ENCODE measurements at regions not wholly inside any gene's neighbourhood (a gene's known extent, or its start where the extent isn't known, plus 50 kb on each side); places are given as distances from the start of the nearest gene placed in this dataset.

DNA sequence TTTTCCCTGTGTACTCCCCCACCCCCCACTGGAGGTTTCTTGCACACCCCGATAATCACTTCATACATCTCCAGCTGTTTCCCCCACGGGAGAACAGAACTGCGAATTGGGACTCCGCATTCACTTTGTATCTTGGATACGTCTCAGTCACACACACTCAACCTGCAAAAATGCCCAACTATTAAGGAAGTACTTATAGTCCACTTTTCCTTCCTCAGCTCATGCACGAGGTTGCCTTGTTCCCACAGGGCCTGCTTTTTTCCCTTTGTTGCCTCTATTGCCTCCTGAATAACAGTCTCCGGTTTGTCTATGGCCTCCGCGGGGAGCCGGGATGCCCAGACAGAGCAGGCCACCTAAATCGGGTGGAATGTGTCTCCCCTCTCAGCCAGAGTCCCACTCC, 282.3 kb downstream of the PYDC2 start:
- Mint-ChIP-seq H3K4me1 (no peaks in the 10 kb centered on the region), H3K9me3 (peaks cover 7% of the 10 kb centered on the region), H3K27ac (no peak overlapping the region), H3K36me3 (no peaks in the 10 kb centered on the region), H3K4me3 (no peak overlapping the region), H3K27me3 (no peaks in the 10 kb centered on the region)
- ATAC-seq: no peak

DNA sequence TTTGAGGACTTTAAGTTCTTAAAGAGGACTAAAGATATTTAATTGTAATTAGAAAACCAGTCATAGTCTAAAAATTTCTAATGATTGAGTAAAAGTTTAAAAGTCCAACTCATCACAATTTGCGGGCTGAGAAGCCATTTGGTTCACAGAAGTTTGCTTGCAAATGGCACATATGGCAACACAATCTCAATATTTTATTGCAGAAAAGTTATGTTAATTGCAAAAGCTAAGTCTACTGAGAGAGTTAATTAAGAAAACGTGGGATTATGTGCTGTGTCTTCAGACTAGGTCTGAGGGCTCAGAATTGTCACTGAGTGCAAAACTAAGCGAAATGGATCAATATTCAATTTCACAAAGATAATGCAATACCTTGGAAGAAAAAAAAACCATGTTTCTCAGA, 289.7 kb downstream of the PYDC2 start:
- Mint-ChIP-seq H3K36me3 (no peaks in the 10 kb centered on the region), H3K27ac (no peak overlapping the region), H3K27me3 (peaks cover 9% of the 10 kb centered on the region), H3K4me1 (no peaks in the 10 kb centered on the region), H3K4me3 (no peak overlapping the region), H3K9me3 (no peaks in the 10 kb centered on the region)
- no peak for ATAC-seq

DNA sequence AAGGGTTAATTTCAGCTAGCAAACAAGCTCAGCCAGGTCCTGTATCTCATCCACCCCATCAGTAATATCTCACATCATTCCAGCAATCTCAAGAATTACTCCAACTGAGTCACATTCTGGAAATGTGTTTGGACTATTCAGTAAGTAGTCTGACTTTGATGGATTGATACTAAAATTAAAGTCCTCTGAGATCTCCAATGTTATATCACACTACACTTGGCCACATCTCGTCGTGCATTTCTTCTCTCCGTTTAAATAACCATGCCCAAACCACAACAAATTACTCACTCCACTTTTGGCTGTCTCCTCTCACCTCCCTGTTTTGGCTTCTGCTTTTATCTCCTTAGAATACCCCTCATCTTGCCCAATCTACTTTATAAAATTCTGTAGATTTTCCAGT, 292.2 kb downstream of the PYDC2 start:
- H3K9me3 Mint-ChIP-seq: no peaks in the 10 kb centered on the region
- H3K27me3 Mint-ChIP-seq: peaks cover 9% of the 10 kb centered on the region
- no peak overlapping the region for H3K27ac Mint-ChIP-seq
- no peak overlapping the region for H3K4me3 Mint-ChIP-seq
- H3K4me1 Mint-ChIP-seq: no peaks in the 10 kb centered on the region
- H3K36me3 Mint-ChIP-seq: no peaks in the 10 kb centered on the region
- no peak for ATAC-seq

DNA sequence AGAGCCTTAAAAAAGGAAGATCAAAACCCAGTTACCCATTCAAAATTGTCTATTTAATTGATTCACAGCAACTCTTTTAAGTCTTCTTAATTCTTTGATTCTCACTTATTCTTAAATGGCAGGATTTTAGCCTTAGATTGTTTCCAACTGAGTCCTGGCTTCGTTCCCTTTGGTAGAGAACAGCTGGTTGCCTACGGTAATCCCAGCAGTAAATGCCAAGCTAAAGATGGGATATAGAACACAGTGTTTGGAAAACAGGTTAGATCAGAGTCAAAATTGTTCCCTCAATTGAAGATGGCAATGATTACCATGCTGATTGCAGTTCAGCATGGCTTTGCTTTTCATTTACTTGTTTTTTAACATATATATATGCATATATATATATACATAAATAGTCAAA, 300.9 kb downstream of the PYDC2 start:
- Mint-ChIP-seq H3K9me3 (no peaks in the 10 kb centered on the region), H3K4me3 (no peak overlapping the region), H3K27me3 (peaks cover 15% of the 10 kb centered on the region), H3K4me1 (no peaks in the 10 kb centered on the region), H3K36me3 (no peaks in the 10 kb centered on the region), H3K27ac (no peak overlapping the region)
- ATAC-seq: no peak

DNA sequence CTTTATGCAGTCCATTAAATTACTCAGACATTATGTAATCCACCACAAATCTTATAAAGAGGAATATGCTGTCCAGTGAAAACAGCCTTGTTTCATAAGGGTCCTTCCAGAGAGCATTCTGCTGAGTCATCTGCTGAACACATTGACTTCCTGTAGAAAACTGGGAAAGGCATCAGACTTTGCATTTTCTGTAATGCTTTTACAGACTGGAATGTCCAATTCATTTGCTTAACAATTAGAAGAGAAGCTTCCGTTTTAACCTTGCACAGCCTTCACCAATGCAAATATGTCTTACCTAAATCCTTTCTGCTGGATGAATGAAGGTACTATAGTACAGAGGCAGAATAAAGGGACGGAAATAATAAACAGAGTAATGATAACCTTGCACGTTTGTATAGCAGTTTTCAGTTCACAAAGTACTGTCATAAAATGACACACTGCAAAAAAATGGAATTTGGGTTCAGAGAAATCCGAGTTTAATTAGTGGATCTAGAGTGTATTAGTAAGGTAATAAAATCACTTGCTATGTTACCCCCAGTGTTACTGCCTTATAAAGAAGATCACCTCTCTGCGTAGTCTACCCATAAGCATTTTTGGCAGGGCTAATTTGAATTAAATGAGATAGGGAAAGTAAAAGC, 301.5 kb downstream of the PYDC2 start:
- Mint-ChIP-seq H3K4me3 (no peak overlapping the region), H3K36me3 (no peaks in the 10 kb centered on the region), H3K27me3 (peaks cover 20% of the 10 kb centered on the region), H3K4me1 (no peaks in the 10 kb centered on the region), H3K27ac (no peak overlapping the region), H3K9me3 (no peaks in the 10 kb centered on the region)
- ATAC-seq: no peak

DNA sequence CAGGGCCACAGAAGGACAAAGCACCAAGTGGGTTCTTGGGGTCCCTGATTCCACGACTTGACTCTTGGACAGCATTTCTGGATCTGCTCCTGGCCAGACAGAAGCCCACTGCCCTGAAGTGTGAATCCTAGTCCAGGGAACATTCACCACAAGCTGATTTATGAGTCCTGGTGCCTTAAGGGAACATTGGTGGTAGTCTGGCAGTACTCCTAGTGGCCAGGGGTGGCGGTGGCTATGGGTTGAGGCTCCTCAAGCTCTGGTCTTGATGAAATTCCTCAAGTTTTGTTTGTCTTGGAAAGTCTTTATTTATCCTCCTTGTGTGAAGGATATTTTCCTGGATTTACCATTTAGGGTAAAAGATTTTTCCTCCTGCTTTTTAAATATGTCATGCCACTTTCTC, 307.5 kb downstream of the PYDC2 start:
- Mint-ChIP-seq H3K4me3 (no peak overlapping the region), H3K36me3 (no peaks in the 10 kb centered on the region), H3K9me3 (no peaks in the 10 kb centered on the region), H3K27ac (no peak overlapping the region), H3K4me1 (no peaks in the 10 kb centered on the region), H3K27me3 (peaks cover 36% of the 10 kb centered on the region)
- ATAC-seq: no peak

DNA sequence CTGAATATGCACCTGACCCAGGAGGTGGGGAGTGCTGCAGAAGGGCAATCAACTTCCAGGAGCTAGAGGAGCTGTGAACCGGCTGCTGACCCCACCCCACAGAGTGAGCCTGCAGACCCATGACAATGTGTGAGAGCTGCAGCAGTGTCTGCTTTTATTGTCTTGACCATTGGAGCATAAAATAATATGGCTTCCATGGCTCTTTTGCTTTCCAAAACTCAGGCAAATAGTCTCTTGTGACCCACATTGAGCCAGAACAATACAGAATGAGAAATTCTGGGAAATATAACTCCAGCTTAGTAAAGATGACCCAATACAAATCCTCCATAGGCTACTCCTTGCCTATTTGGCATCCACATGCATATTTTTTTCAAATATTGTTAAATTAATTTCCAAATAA, 309.6 kb downstream of the PYDC2 start:
- H3K36me3 Mint-ChIP-seq: no peaks in the 10 kb centered on the region
- no peak overlapping the region for H3K4me3 Mint-ChIP-seq
- no peaks in the 10 kb centered on the region for H3K4me1 Mint-ChIP-seq
- H3K9me3 Mint-ChIP-seq: no peaks in the 10 kb centered on the region
- no peak overlapping the region for H3K27ac Mint-ChIP-seq
- H3K27me3 Mint-ChIP-seq: peaks cover 27% of the 10 kb centered on the region
- ATAC-seq: no peak

DNA sequence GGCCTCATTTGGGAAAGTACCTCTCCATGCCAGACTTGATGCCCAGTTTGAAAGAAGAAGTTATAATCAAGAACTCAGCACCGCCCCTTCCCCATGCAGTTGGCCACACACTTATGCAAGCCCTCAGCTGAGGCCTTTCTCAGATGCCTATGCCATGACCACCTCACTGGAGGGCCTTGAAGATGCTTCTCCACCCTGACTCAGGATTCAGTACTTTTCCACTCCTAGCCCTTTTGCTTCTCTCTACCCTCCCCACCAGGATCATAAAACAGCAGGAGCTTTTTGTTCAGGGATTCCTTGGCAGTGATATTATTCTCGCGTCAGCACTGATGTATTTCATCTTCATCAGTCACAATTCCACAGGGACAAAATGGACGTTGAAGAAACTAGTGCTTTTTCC, 313.5 kb downstream of the PYDC2 start:
- H3K27me3 Mint-ChIP-seq: peaks cover 3% of the 10 kb centered on the region
- no peak for ATAC-seq
- no peak overlapping the region for H3K4me3 Mint-ChIP-seq
- no peaks in the 10 kb centered on the region for H3K4me1 Mint-ChIP-seq
- peaks cover 13% of the 10 kb centered on the region for H3K9me3 Mint-ChIP-seq
- H3K27ac Mint-ChIP-seq: no peak overlapping the region
- H3K36me3 Mint-ChIP-seq: peaks cover 5% of the 10 kb centered on the region

DNA sequence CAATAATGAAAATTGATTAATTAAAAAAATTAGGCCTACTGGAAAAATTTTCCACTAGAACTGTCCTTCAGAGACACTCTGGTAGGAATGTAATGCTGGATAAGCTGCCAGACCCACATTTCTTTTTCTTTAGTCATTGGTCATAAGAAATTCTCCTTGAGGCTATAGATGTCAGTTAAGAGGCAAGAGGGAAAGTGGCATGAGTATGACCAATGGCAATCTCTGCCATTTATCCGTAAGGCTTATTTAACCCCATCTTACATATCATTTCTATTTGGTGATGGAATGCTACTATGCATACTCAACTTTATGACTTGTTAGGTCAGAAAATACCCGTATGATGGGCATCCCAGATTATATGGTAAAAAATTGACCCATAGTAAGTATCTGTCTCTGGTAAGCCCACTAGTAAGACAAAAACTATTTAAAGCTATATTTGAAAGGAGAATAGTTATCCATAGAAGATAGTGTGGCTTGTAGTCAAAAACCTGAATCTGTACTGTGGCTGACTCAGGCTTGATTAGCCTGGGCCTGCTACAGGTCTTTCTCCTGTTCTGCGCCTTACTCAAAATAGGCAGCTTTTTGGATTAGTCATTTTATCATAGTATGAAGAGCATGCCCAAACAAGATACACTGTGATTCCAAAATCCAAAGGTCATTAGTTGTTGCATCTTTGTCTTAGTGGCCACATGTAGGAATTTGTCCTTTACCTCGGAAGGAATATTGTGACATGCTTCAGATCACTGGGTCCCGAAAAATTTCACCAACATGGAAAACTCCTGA, 314.7 kb downstream of the PYDC2 start:
- H3K4me1 Mint-ChIP-seq: no peaks in the 10 kb centered on the region
- H3K27ac Mint-ChIP-seq: no peak overlapping the region
- peaks cover 13% of the 10 kb centered on the region for H3K9me3 Mint-ChIP-seq
- H3K27me3 Mint-ChIP-seq: no peaks in the 10 kb centered on the region
- H3K4me3 Mint-ChIP-seq: no peak overlapping the region
- no peak for ATAC-seq
- H3K36me3 Mint-ChIP-seq: peaks cover 5% of the 10 kb centered on the region

DNA sequence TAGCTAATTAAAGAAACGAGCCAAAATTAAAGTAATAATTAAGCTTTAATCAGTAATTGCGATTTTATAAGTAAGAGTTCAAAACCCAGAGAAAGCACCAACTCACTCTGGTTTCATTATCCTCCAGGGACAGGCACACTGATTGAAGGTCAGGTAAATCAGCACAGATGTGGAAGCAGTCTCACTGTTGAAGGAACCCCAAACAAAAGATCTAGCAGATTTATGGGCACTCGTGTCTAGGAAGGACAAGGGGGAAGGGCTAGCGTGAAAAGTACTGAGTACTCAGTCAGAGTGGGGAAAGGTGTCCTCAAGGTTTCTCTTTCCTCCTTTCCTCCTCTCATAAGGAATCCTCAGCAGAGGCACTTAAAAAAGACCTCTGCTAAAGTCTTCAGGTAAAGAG, 320.1 kb downstream of the PYDC2 start:
- peaks cover 13% of the 10 kb centered on the region for H3K9me3 Mint-ChIP-seq
- peaks cover 5% of the 10 kb centered on the region for H3K36me3 Mint-ChIP-seq
- ATAC-seq: no peak
- no peaks in the 10 kb centered on the region for H3K27me3 Mint-ChIP-seq
- H3K27ac Mint-ChIP-seq: no peak overlapping the region
- H3K4me1 Mint-ChIP-seq: no peaks in the 10 kb centered on the region
- no peak overlapping the region for H3K4me3 Mint-ChIP-seq

DNA sequence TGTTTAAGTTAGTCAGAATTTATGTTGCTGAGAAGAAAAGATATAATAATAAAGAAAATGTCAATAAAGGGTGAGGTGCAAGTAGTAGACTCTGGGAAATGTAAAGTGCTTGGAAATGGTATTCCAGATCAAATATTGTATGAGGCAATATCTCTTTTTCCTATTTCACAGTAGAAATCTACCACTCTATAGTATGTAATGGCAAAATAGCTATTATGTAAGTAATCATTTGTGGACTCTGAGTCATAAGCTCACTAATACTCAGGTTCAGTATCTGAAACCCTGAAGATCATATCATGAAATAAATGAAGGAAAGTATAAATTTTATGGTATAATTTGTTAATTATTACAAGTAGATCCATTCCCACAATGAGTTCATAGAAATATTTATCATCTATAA, 322.1 kb downstream of the PYDC2 start:
- H3K4me1 Mint-ChIP-seq: no peaks in the 10 kb centered on the region
- H3K36me3 Mint-ChIP-seq: no peaks in the 10 kb centered on the region
- ATAC-seq: no peak
- peaks cover 7% of the 10 kb centered on the region for H3K9me3 Mint-ChIP-seq
- no peak overlapping the region for H3K27ac Mint-ChIP-seq
- H3K4me3 Mint-ChIP-seq: no peak overlapping the region
- no peaks in the 10 kb centered on the region for H3K27me3 Mint-ChIP-seq

DNA sequence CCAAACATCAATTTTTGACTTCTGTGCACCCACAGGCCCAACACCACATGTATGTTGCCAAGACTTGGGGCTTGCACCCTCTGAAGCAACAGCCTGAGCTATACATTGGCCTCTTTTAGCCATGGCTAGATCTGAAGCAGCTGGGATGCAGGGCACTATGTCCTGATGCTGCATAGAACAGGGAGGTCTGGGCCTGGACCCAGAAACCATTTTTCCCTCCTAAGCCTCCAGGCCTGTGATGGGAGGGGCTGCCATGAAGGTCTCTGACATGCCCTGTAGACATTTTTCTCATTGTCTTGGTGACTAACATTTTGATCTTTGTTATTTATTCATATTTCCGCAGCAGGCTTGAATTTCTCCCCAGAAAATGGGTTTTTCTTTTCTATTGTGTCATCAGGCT, 330.0 kb downstream of the PYDC2 start:
- H3K27ac Mint-ChIP-seq: no peak overlapping the region
- no peaks in the 10 kb centered on the region for H3K4me1 Mint-ChIP-seq
- no peak for ATAC-seq
- H3K36me3 Mint-ChIP-seq: no peaks in the 10 kb centered on the region
- H3K4me3 Mint-ChIP-seq: no peak overlapping the region
- H3K27me3 Mint-ChIP-seq: no peaks in the 10 kb centered on the region
- peaks cover 3% of the 10 kb centered on the region for H3K9me3 Mint-ChIP-seq

DNA sequence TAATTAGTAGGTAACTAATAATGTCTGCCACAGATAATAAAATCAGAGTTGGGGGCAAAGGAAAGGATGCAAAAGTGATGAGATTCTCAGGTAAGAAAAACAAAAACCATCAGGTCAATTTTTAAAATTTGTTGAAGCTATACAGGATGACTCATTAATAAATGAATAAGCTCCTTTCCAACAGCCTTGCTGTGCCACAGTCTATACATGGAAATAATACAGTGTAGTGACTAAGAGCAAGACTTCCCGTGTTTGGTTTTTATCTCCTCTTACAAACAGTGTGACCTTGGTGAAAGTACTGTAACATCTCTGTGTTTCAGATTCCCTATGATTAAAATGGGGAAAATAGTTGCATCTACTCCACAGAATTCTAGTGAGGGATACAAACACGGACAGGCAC, 331.6 kb downstream of the PYDC2 start:
- H3K36me3 Mint-ChIP-seq: no peaks in the 10 kb centered on the region
- H3K4me3 Mint-ChIP-seq: no peak overlapping the region
- no peak overlapping the region for H3K27ac Mint-ChIP-seq
- no peaks in the 10 kb centered on the region for H3K27me3 Mint-ChIP-seq
- H3K9me3 Mint-ChIP-seq: peaks cover 3% of the 10 kb centered on the region
- no peak for ATAC-seq
- no peaks in the 10 kb centered on the region for H3K4me1 Mint-ChIP-seq

DNA sequence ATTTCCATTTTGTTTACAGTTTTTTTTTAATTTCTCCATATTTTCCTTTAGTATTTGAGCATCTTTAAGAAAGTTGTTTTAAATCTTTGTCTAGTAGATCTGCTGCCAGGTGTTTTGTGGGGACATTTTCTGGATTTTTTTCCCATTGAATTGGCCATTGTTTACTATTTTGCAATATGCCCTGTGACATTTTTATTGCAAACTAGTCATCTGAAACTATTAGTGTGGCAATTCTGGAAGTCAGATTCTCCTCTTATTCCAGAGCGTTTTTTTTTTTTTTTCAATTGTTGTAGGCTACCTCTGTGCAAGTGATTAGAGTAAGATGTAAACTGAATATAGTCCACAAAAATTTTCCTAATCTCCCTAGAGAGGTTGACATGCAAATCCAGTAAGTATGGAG, 334.2 kb downstream of the PYDC2 start:
- no peak overlapping the region for H3K4me3 Mint-ChIP-seq
- no peak overlapping the region for H3K27ac Mint-ChIP-seq
- no peaks in the 10 kb centered on the region for H3K36me3 Mint-ChIP-seq
- no peak for ATAC-seq
- peaks cover 3% of the 10 kb centered on the region for H3K9me3 Mint-ChIP-seq
- H3K4me1 Mint-ChIP-seq: no peaks in the 10 kb centered on the region
- no peaks in the 10 kb centered on the region for H3K27me3 Mint-ChIP-seq

DNA sequence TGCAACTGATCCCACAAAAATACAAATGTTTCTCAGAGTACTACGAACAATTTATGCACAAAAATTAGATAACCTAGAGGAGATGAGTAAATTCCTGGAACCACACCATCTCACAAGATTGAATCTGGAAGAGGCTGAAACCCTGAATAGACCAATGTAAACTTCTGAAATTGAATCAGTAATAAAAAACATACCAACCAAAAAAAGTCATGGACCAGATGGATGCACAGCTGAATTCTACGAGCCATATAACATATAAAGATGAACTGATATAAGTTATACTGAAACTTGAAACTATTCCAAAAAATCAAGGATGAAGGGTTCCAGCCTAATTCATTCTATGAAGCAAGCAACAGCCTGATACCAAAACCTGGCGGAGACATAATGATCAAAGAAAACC, 336.3 kb downstream of the PYDC2 start:
- H3K27me3 Mint-ChIP-seq: no peaks in the 10 kb centered on the region
- H3K9me3 Mint-ChIP-seq: peaks cover 14% of the 10 kb centered on the region
- no peak overlapping the region for H3K4me3 Mint-ChIP-seq
- H3K4me1 Mint-ChIP-seq: no peaks in the 10 kb centered on the region
- H3K36me3 Mint-ChIP-seq: no peaks in the 10 kb centered on the region
- no peak for ATAC-seq
- no peak overlapping the region for H3K27ac Mint-ChIP-seq

DNA sequence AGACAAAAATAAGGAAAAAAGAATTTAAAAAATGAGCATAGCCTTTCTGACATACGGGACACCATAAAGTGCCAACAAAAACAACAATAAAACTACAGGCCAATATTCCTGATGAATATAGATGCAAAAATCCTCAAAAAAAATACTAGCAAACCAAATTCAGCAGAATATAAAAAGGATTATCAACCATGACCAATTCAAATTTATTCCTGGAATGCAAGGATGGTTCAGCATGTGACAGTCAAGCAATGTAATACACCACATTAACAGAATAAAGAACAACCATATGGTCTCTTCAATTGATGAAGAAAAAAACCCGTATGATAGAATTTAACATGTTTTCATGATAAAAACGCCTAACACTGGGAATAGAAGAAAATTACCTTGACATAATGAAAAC, 341.7 kb downstream of the PYDC2 start:
- Mint-ChIP-seq H3K27me3 (no peaks in the 10 kb centered on the region), H3K27ac (no peak overlapping the region), H3K9me3 (peaks cover 23% of the 10 kb centered on the region), H3K4me3 (no peak overlapping the region), H3K36me3 (no peaks in the 10 kb centered on the region), H3K4me1 (no peaks in the 10 kb centered on the region)
- ATAC-seq: no peak
